Endodermal cell (in vitro differentiated cells): ENCODE measurements at regions not wholly inside any gene's neighbourhood (a gene's known extent, or its start where the extent isn't known, plus 50 kb on each side); places are given as distances from the start of the nearest gene placed in this dataset.

Source experiments
- DNase-seq: peaks from one replicate; pipeline ENCODE4 v3.0.0-alpha.2; 2017
- H3K27ac ChIP-seq: 2 replicates; pipeline ENCODE4 v1.5.1; 2013; ENCODE audit warnings: mild to moderate bottlenecking, low read depth, low read length, moderate library complexity
- H3K27me3 ChIP-seq: 2 replicates; pipeline ENCODE4 v1.6.1; 2013; ENCODE audit warnings: mild to moderate bottlenecking, low read length, moderate library complexity; ENCODE audit not compliant: insufficient read depth, control insufficient read depth, poor library complexity, severe bottlenecking
- H3K36me3 ChIP-seq: 2 replicates; pipeline ENCODE4 v1.7.0; 2013; ENCODE audit warnings: mild to moderate bottlenecking, low read length, moderate library complexity; ENCODE audit not compliant: control insufficient read depth, insufficient read depth
- H3K4me1 ChIP-seq: one replicate; pipeline ENCODE4 v1.7.0; 2013; ENCODE audit warnings: low read length; ENCODE audit not compliant: control insufficient read depth, insufficient read depth
- H3K4me3 ChIP-seq: 2 replicates; pipeline ENCODE4 v1.5.1; 2013; ENCODE audit warnings: mild to moderate bottlenecking, low read length, moderate library complexity
- H3K9ac ChIP-seq: 2 replicates; pipeline ENCODE4 v1.6.1; 2013; ENCODE audit warnings: mild to moderate bottlenecking, low read length, moderate library complexity; ENCODE audit not compliant: poor library complexity, severe bottlenecking; ENCODE audit errors: extremely low read depth
- H3K9me3 ChIP-seq: 2 replicates; pipeline ENCODE4 v1.6.1; 2013; ENCODE audit warnings: mild to moderate bottlenecking, low read length, moderate library complexity; ENCODE audit not compliant: control insufficient read depth
- H3K27ac Mint-ChIP-seq: 2 replicates; pipeline ENCODE4 v1.8.0; 2020; ENCODE audit warnings: mixed read lengths
- H3K27me3 Mint-ChIP-seq: 2 replicates; pipeline ENCODE4 v1.8.0; 2021; ENCODE audit warnings: mild to moderate bottlenecking, mixed read lengths; ENCODE audit not compliant: insufficient read depth
- H3K36me3 Mint-ChIP-seq: 2 replicates; pipeline ENCODE4 v1.8.0; 2020; ENCODE audit warnings: low read depth, mixed read lengths
- H3K4me1 Mint-ChIP-seq: 2 replicates; pipeline ENCODE4 v1.8.0; 2020; ENCODE audit warnings: mixed read lengths
- H3K4me3 Mint-ChIP-seq: 2 replicates; pipeline ENCODE4 v1.8.0; 2020; ENCODE audit warnings: mild to moderate bottlenecking, moderate library complexity, mixed read lengths
- H3K9me3 Mint-ChIP-seq: 2 replicates; pipeline ENCODE4 v1.8.0; 2020; ENCODE audit warnings: mild to moderate bottlenecking, mixed read lengths
- CTCF ChIP-seq: fragments of 200-600 bp; sonication (generic); conservative IDR thresholded peaks from 2 replicates; pipeline ENCODE4 v1.5.0; 2021; ENCODE audit warnings: antibody characterized with exemption, mild to moderate bottlenecking
- WGBS, 2 experiments: methylation state at CpG; one replicate each; pipeline versions ENCODE4 v1.1.5 to v1.1.7; 2013; ENCODE audit warnings: missing lambda C conversion rate in 2 of 2, mixed read lengths in 1 of 2; ENCODE audit not compliant: insufficient coverage in 1 of 2, insufficient read length in 1 of 2; 5-methylcytosine and 5-hydroxymethylcytosine counted together

GRCh38 chr15:37229855-37230619 lies 129.7 kb upstream of the MEIS2 start:
- Mint-ChIP-seq H3K4me3 (no peak overlapping the region), H3K27me3 (no peaks in the 10 kb centered on the region), H3K36me3 (no peaks in the 10 kb centered on the region), H3K27ac (no peak overlapping the region), H3K4me1 (peaks cover 11% of the 10 kb centered on the region), H3K9me3 (peaks cover 9% of the 10 kb centered on the region)
- Histone ChIP-seq H3K27ac (no peak overlapping the region), H3K27me3 (no peaks in the 10 kb centered on the region), H3K9ac (no peak overlapping the region), H3K36me3 (no peaks in the 10 kb centered on the region), H3K4me1 (no peaks in the 10 kb centered on the region), H3K4me3 (no peak overlapping the region), H3K9me3 (no peaks in the 10 kb centered on the region)
- TF ChIP-seq CTCF: no peak
- DNase-seq: no peak
- 95 to 100% methylated on average over 3 to 5 of the region's 5 CpGs for WGBS, 2 experiments

- H3K4me3 ChIP-seq: no peak overlapping the region
- H3K36me3 Mint-ChIP-seq: no peaks in the 10 kb centered on the region
- H3K27ac Mint-ChIP-seq: peak overlapping the region; percentile 60
- no peak for DNase-seq
- peaks cover 2% of the 10 kb centered on the region for H3K27me3 Mint-ChIP-seq
- no peak overlapping the region for H3K4me3 Mint-ChIP-seq
- H3K4me1 Mint-ChIP-seq: peaks cover 22% of the 10 kb centered on the region
- no peak overlapping the region for H3K27ac ChIP-seq
- no peaks in the 10 kb centered on the region for H3K27me3 ChIP-seq
- no peak overlapping the region for H3K9ac ChIP-seq
- H3K9me3 ChIP-seq: no peaks in the 10 kb centered on the region
- H3K4me1 ChIP-seq: peaks cover 20% of the 10 kb centered on the region
- TF ChIP-seq CTCF: no peak
- no peaks in the 10 kb centered on the region for H3K36me3 ChIP-seq
- 75 to 89% methylated on average over 1 to 2 of the region's 2 CpGs for WGBS, 2 experiments
- H3K9me3 Mint-ChIP-seq: no peaks in the 10 kb centered on the region
Measured at GRCh38 chr15:37245358-37245757, 145.0 kb upstream of the MEIS2 start.

GRCh38 chr15:37246065-37246464 lies 145.7 kb upstream of the MEIS2 start:
- no peak for TF ChIP-seq CTCF
- Histone ChIP-seq H3K27me3 (no peaks in the 10 kb centered on the region), H3K9ac (no peak overlapping the region), H3K36me3 (no peaks in the 10 kb centered on the region), H3K4me3 (peak overlapping the region; percentile 21), H3K27ac (no peak overlapping the region), H3K4me1 (peaks cover 20% of the 10 kb centered on the region), H3K9me3 (no peaks in the 10 kb centered on the region)
- Mint-ChIP-seq H3K27ac (peak overlapping the region; percentile 1), H3K36me3 (no peaks in the 10 kb centered on the region), H3K27me3 (no peaks in the 10 kb centered on the region), H3K4me1 (peaks cover 22% of the 10 kb centered on the region), H3K9me3 (no peaks in the 10 kb centered on the region), H3K4me3 (no peak overlapping the region)
- DNase-seq: no peak
- 100% methylated on average over 1 of the region's 1 CpG; no CpG with 5 or more reads in 1 of the 2 experiments for WGBS, 2 experiments
